Astrocyte (in vitro differentiated cells and primary cell): ENCODE measurements at regions not wholly inside any gene's neighbourhood (a gene's known extent, or its start where the extent isn't known, plus 50 kb on each side); places are given as distances from the start of the nearest gene placed in this dataset.

Experiments used
- DNase-seq: peaks from one replicate; pipeline ENCODE4 v3.0.0-alpha.2; 2010; ENCODE audit warnings: low read depth
- FAIRE-seq: peaks from 2 replicates; lab custom pipeline; 2011; peaks lifted over from hg19 to GRCh38; lab: Jason Lieb, UNC
- H2AFZ ChIP-seq: 2 replicates; pipeline ENCODE4 v1.6.0; 2012; ENCODE audit warnings: low read depth, low read length, inconsistent platforms
- H3K27ac ChIP-seq: 2 replicates; pipeline ENCODE4 v1.5.1; 2011; ENCODE audit warnings: low read depth, low read length, inconsistent platforms
- H3K27me3 ChIP-seq: 2 replicates; pipeline ENCODE4 v1.6.0; 2011; ENCODE audit warnings: low read length, inconsistent platforms; ENCODE audit not compliant: insufficient read depth
- H3K36me3 ChIP-seq: 2 replicates; pipeline ENCODE4 v1.5.1; 2011; ENCODE audit warnings: low read length, inconsistent platforms; ENCODE audit not compliant: insufficient read depth
- H3K4me1 ChIP-seq: 2 replicates; pipeline ENCODE4 v1.5.1; 2011; ENCODE audit warnings: low read length, inconsistent platforms; ENCODE audit not compliant: insufficient read depth
- H3K4me2 ChIP-seq: 2 replicates; pipeline ENCODE4 v1.6.0; 2012; ENCODE audit warnings: low read length, inconsistent platforms
- H3K4me3 ChIP-seq: 2 replicates; pipeline ENCODE4 v1.5.1; 2011; ENCODE audit warnings: low read depth, mild to moderate bottlenecking, low read length, inconsistent platforms; ENCODE audit not compliant: insufficient read depth
- H3K79me2 ChIP-seq: 2 replicates; pipeline ENCODE4 v1.6.0; 2012; ENCODE audit warnings: mild to moderate bottlenecking, low read length, inconsistent platforms; ENCODE audit not compliant: insufficient read depth
- H3K9ac ChIP-seq: 2 replicates; pipeline ENCODE4 v1.6.0; 2012; ENCODE audit warnings: mild to moderate bottlenecking, low read length, inconsistent platforms
- H3K9me3 ChIP-seq: 2 replicates; pipeline ENCODE4 v1.5.1; 2012; ENCODE audit warnings: low read depth, mild to moderate bottlenecking, low read length, inconsistent platforms; ENCODE audit not compliant: insufficient read depth
- H4K20me1 ChIP-seq: 2 replicates; pipeline ENCODE4 v1.6.0; 2012; ENCODE audit warnings: low read length, inconsistent platforms; ENCODE audit not compliant: insufficient read depth
- H3K27ac Mint-ChIP-seq: one replicate; pipeline ENCODE4 v1.8.0; 2021; ENCODE audit warnings: mild to moderate bottlenecking, mixed read lengths; ENCODE audit not compliant: unreplicated experiment
- H3K27me3 Mint-ChIP-seq: one replicate; pipeline ENCODE4 v1.8.0; 2021; ENCODE audit warnings: low read depth, mixed read lengths; ENCODE audit not compliant: unreplicated experiment
- H3K36me3 Mint-ChIP-seq: one replicate; pipeline ENCODE4 v1.8.0; 2021; ENCODE audit warnings: low read depth, mixed read lengths; ENCODE audit not compliant: unreplicated experiment
- H3K4me1 Mint-ChIP-seq: one replicate; pipeline ENCODE4 v1.8.0; 2021; ENCODE audit warnings: low read depth, mixed read lengths; ENCODE audit not compliant: unreplicated experiment
- H3K4me3 Mint-ChIP-seq: one replicate; pipeline ENCODE4 v1.8.0; 2021; ENCODE audit warnings: mild to moderate bottlenecking, moderate library complexity, mixed read lengths; ENCODE audit not compliant: unreplicated experiment
- H3K9me3 Mint-ChIP-seq: one replicate; pipeline ENCODE4 v1.8.0; 2021; ENCODE audit warnings: mild to moderate bottlenecking, mixed read lengths; ENCODE audit not compliant: unreplicated experiment
- EZH2 ChIP-seq: IDR thresholded peaks from 2 replicates; pipeline ENCODE4 v1.6.1; 2012; ENCODE audit warnings: mild to moderate bottlenecking, low read length, inconsistent platforms; ENCODE audit not compliant: insufficient read depth
- TF ChIP-seq, protein P1 (sequence below): IDR thresholded peaks from 2 replicates; pipeline ENCODE4 v1.5.1; 2011; ENCODE audit warnings: low read depth, mild to moderate bottlenecking, inconsistent platforms, low read length, moderate library complexity; ENCODE audit not compliant: insufficient read depth

GRCh38 chr9:82192211-82192610 is 203.6 kb downstream of the SPATA31D1 start:
- no peak overlapping the region for H2AFZ ChIP-seq
- H3K4me1 ChIP-seq, result no peaks in the 10 kb centered on the region
- Mint-ChIP-seq H3K4me3 (no peak overlapping the region), H3K27me3 (no peaks in the 10 kb centered on the region), H3K4me1 (no peaks in the 10 kb centered on the region), H3K9me3 (peaks cover 4% of the 10 kb centered on the region), H3K27ac (no peak overlapping the region), H3K36me3 (no peaks in the 10 kb centered on the region)
- no peaks in the 10 kb centered on the region for H3K27me3 ChIP-seq
- peak; percentile 17 for FAIRE-seq
- H4K20me1 ChIP-seq, result no peaks in the 10 kb centered on the region
- H3K36me3 ChIP-seq, result no peaks in the 10 kb centered on the region
- TF ChIP-seq, protein P1, sequence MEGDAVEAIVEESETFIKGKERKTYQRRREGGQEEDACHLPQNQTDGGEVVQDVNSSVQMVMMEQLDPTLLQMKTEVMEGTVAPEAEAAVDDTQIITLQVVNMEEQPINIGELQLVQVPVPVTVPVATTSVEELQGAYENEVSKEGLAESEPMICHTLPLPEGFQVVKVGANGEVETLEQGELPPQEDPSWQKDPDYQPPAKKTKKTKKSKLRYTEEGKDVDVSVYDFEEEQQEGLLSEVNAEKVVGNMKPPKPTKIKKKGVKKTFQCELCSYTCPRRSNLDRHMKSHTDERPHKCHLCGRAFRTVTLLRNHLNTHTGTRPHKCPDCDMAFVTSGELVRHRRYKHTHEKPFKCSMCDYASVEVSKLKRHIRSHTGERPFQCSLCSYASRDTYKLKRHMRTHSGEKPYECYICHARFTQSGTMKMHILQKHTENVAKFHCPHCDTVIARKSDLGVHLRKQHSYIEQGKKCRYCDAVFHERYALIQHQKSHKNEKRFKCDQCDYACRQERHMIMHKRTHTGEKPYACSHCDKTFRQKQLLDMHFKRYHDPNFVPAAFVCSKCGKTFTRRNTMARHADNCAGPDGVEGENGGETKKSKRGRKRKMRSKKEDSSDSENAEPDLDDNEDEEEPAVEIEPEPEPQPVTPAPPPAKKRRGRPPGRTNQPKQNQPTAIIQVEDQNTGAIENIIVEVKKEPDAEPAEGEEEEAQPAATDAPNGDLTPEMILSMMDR, result no peak
- TF ChIP-seq EZH2, result no peak
- no peak overlapping the region for H3K9ac ChIP-seq
- no peak for DNase-seq
- no peak overlapping the region for H3K4me3 ChIP-seq
- no peak overlapping the region for H3K4me2 ChIP-seq
- no peaks in the 10 kb centered on the region for H3K9me3 ChIP-seq
- H3K79me2 ChIP-seq, result no peaks in the 10 kb centered on the region
- no peak overlapping the region for H3K27ac ChIP-seq

DNA sequence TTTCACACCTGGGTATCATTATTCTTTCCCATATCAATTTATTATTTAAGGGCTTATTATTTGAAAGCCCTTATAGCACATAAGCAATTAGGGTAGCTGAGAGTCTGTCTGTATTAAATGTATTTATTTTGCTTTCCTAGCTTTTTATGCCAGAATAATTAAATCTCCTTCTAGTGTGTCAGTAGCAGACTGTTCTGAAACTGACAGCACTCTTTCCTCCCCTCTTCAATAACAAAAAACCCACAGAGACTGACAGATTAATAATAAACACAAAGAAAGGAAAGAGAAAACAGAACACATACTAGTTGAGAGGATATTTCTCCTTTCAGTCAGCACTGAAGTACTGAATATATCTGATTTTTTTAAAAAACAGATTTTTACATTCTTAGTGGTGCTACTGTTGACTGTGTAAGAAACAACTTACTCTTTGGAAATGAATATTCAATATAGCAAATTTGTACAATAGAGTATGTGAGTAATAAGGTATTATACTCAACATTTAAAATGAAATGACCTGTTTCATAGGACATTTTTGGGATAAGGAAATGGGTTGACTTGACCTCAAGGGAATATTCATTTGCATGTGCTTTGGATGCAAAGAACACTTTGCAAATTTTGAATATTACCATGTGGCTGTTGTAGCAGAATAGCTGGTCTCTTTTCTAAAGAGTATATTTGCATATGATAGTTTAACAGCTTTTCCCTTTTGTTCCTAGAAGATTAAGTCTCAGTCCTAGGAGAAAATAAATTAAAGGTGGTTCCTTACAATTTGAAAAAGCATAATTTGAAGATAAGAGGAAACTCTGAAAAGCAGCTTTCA is 208.3 kb downstream of the SPATA31D1 start:
- no peaks in the 10 kb centered on the region for H3K27me3 Mint-ChIP-seq
- no peaks in the 10 kb centered on the region for H4K20me1 ChIP-seq
- no peak overlapping the region for H2AFZ ChIP-seq
- no peak overlapping the region for H3K27ac ChIP-seq
- H3K9me3 ChIP-seq, result no peaks in the 10 kb centered on the region
- no peaks in the 10 kb centered on the region for H3K79me2 ChIP-seq
- H3K4me3 Mint-ChIP-seq, result no peak overlapping the region
- no peak for DNase-seq
- H3K36me3 Mint-ChIP-seq, result no peaks in the 10 kb centered on the region
- no peaks in the 10 kb centered on the region for H3K4me1 Mint-ChIP-seq
- peaks cover 4% of the 10 kb centered on the region for H3K9me3 Mint-ChIP-seq
- no peak overlapping the region for H3K4me3 ChIP-seq
- no peak overlapping the region for H3K27ac Mint-ChIP-seq
- no peak overlapping the region for H3K9ac ChIP-seq
- H3K27me3 ChIP-seq, result no peaks in the 10 kb centered on the region
- no peaks in the 10 kb centered on the region for H3K36me3 ChIP-seq
- TF ChIP-seq, protein P1, result no peak
- TF ChIP-seq EZH2, result no peak
- no peak for FAIRE-seq
- no peak overlapping the region for H3K4me2 ChIP-seq
- H3K4me1 ChIP-seq, result no peaks in the 10 kb centered on the region

GRCh38 chr9:82201196-82201595 is 212.6 kb downstream of the SPATA31D1 start:
- Histone ChIP-seq H3K27me3 (no peaks in the 10 kb centered on the region), H4K20me1 (no peaks in the 10 kb centered on the region), H3K4me2 (no peak overlapping the region), H3K4me1 (no peaks in the 10 kb centered on the region), H3K4me3 (no peak overlapping the region), H2AFZ (no peak overlapping the region), H3K9ac (no peak overlapping the region), H3K79me2 (no peaks in the 10 kb centered on the region), H3K36me3 (no peaks in the 10 kb centered on the region), H3K9me3 (no peaks in the 10 kb centered on the region), H3K27ac (no peak overlapping the region)
- DNase-seq (no peak), FAIRE-seq (no peak)
- TF ChIP-seq, protein P1, result no peak
- TF ChIP-seq EZH2, result no peak
- Mint-ChIP-seq H3K4me3 (no peak overlapping the region), H3K9me3 (no peaks in the 10 kb centered on the region), H3K36me3 (no peaks in the 10 kb centered on the region), H3K27me3 (no peaks in the 10 kb centered on the region), H3K4me1 (no peaks in the 10 kb centered on the region), H3K27ac (no peak overlapping the region)
